Mesothelial cell of epicardium (in vitro differentiated cells): ENCODE measurements at regions not wholly inside any gene's neighbourhood (a gene's known extent, or its start where the extent isn't known, plus 50 kb on each side); places are given as distances from the start of the nearest gene placed in this dataset.
"Not testable (repeated sequence)": the region's sequence is repeated elsewhere in the genome, so short reads cannot be mapped to it uniquely, and the experiment has no call there.

Source experiments
- DNase-seq, 2 experiments: peaks; one replicate each; pipeline ENCODE4 v3.0.0; 2021; ENCODE audit warnings: low spot score in 2 of 2; ENCODE audit not compliant: unreplicated experiment in 2 of 2
- H3K27ac Mint-ChIP-seq: 2 replicates; pipeline ENCODE4 v1.8.0; 2021; ENCODE audit warnings: mixed read lengths
- H3K27me3 Mint-ChIP-seq: 2 replicates; pipeline ENCODE4 v1.8.0; 2021; ENCODE audit warnings: low read depth, mixed read lengths
- H3K36me3 Mint-ChIP-seq: 2 replicates; pipeline ENCODE4 v1.8.0; 2021; ENCODE audit warnings: mixed read lengths
- H3K4me1 Mint-ChIP-seq: 2 replicates; pipeline ENCODE4 v1.8.0; 2021; ENCODE audit warnings: mixed read lengths
- H3K4me3 Mint-ChIP-seq: 2 replicates; pipeline ENCODE4 v1.8.0; 2021; ENCODE audit warnings: mild to moderate bottlenecking, moderate library complexity, mixed read lengths
- H3K9me3 Mint-ChIP-seq: 2 replicates; pipeline ENCODE4 v1.8.0; 2021; ENCODE audit warnings: mixed read lengths

GRCh38 chr21:6428498-6429092 lies 4092.8 kb upstream of the TPTE start:
- H3K9me3 Mint-ChIP-seq, H3K4me1 Mint-ChIP-seq, H3K27ac Mint-ChIP-seq, H3K4me3 Mint-ChIP-seq, H3K36me3 Mint-ChIP-seq, H3K27me3 Mint-ChIP-seq, DNase-seq: not testable (repeated sequence)

GRCh38 chr21:6429924-6430323 lies 4091.5 kb upstream of the TPTE start:
- DNase-seq, H3K4me1 Mint-ChIP-seq, H3K9me3 Mint-ChIP-seq, H3K27me3 Mint-ChIP-seq, H3K36me3 Mint-ChIP-seq, H3K4me3 Mint-ChIP-seq, H3K27ac Mint-ChIP-seq: not testable (repeated sequence)

GRCh38 chr21:6433149-6433548 lies 4088.2 kb upstream of the TPTE start:
- not testable (repeated sequence) for H3K4me1 Mint-ChIP-seq, H3K4me3 Mint-ChIP-seq, H3K27me3 Mint-ChIP-seq, DNase-seq, H3K27ac Mint-ChIP-seq, H3K36me3 Mint-ChIP-seq, H3K9me3 Mint-ChIP-seq

GRCh38 chr21:6436205-6436604 lies 4085.2 kb upstream of the TPTE start:
- H3K9me3 Mint-ChIP-seq, H3K27ac Mint-ChIP-seq, H3K36me3 Mint-ChIP-seq, H3K27me3 Mint-ChIP-seq, DNase-seq, H3K4me1 Mint-ChIP-seq, H3K4me3 Mint-ChIP-seq: not testable (repeated sequence)

GRCh38 chr21:6436971-6437833 lies 4084.2 kb upstream of the TPTE start:
- H3K27ac Mint-ChIP-seq, H3K9me3 Mint-ChIP-seq: not testable (repeated sequence)
- DNase-seq, result peak in 1 of 2 experiments; percentile 25

GRCh38 chr21:6437834-6438187 lies 4083.6 kb upstream of the TPTE start:
- H3K36me3 Mint-ChIP-seq, H3K27ac Mint-ChIP-seq, DNase-seq, H3K4me1 Mint-ChIP-seq, H3K27me3 Mint-ChIP-seq, H3K4me3 Mint-ChIP-seq, H3K9me3 Mint-ChIP-seq: not testable (repeated sequence)

More at GRCh38 chr21:6436971-6437833, 4084.2 kb upstream of the TPTE start:
- not testable (repeated sequence) for H3K36me3 Mint-ChIP-seq, H3K4me3 Mint-ChIP-seq, H3K4me1 Mint-ChIP-seq, H3K27me3 Mint-ChIP-seq

GRCh38 chr21:6439058-6439457 lies 4082.3 kb upstream of the TPTE start:
- not testable (repeated sequence) for H3K9me3 Mint-ChIP-seq, H3K27me3 Mint-ChIP-seq, H3K36me3 Mint-ChIP-seq, DNase-seq, H3K27ac Mint-ChIP-seq, H3K4me1 Mint-ChIP-seq, H3K4me3 Mint-ChIP-seq

- not testable (repeated sequence) for H3K9me3 Mint-ChIP-seq, H3K4me1 Mint-ChIP-seq, H3K27ac Mint-ChIP-seq, DNase-seq, H3K36me3 Mint-ChIP-seq, H3K4me3 Mint-ChIP-seq, H3K27me3 Mint-ChIP-seq
These were observed 4066.6 kb upstream of the TPTE start for GRCh38 chr21:6454648-6455340.

GRCh38 chr21:6456011-6456661 lies 4065.2 kb upstream of the TPTE start:
- H3K27ac Mint-ChIP-seq, H3K4me1 Mint-ChIP-seq, H3K27me3 Mint-ChIP-seq, H3K4me3 Mint-ChIP-seq, H3K9me3 Mint-ChIP-seq, DNase-seq, H3K36me3 Mint-ChIP-seq: not testable (repeated sequence)

GRCh38 chr21:6459761-6460160 lies 4061.6 kb upstream of the TPTE start:
- H3K9me3 Mint-ChIP-seq, H3K4me3 Mint-ChIP-seq, DNase-seq, H3K27me3 Mint-ChIP-seq, H3K4me1 Mint-ChIP-seq, H3K36me3 Mint-ChIP-seq, H3K27ac Mint-ChIP-seq: not testable (repeated sequence)

GRCh38 chr21:6461358-6461757 lies 4060.0 kb upstream of the TPTE start:
- H3K27ac Mint-ChIP-seq, result not testable (repeated sequence)

GRCh38 chr21:6464419-6464818 lies 4057.0 kb upstream of the TPTE start:
- H3K9me3 Mint-ChIP-seq, H3K27ac Mint-ChIP-seq, H3K4me3 Mint-ChIP-seq, H3K27me3 Mint-ChIP-seq, H3K36me3 Mint-ChIP-seq, H3K4me1 Mint-ChIP-seq, DNase-seq: not testable (repeated sequence)

More at GRCh38 chr21:6461358-6461757, 4060.0 kb upstream of the TPTE start:
- H3K27me3 Mint-ChIP-seq, H3K9me3 Mint-ChIP-seq, H3K4me1 Mint-ChIP-seq, DNase-seq, H3K4me3 Mint-ChIP-seq, H3K36me3 Mint-ChIP-seq: not testable (repeated sequence)

GRCh38 chr21:6466081-6466698 lies 4055.2 kb upstream of the TPTE start:
- not testable (repeated sequence) for H3K4me1 Mint-ChIP-seq, DNase-seq, H3K27me3 Mint-ChIP-seq, H3K9me3 Mint-ChIP-seq, H3K27ac Mint-ChIP-seq, H3K36me3 Mint-ChIP-seq, H3K4me3 Mint-ChIP-seq
